CD14-positive monocyte (primary cell): ENCODE measurements at regions not wholly inside any gene's neighbourhood (a gene's known extent, or its start where the extent isn't known, plus 50 kb on each side); places are given as distances from the start of the nearest gene placed in this dataset.

ENCODE experiments used
- DNase-seq, 3 donors: peaks; one replicate each; pipeline ENCODE4 v3.0.0-alpha.2; 2011 to 2022
- H2AFZ ChIP-seq: 2 replicates; pipeline ENCODE4 v1.6.0; 2012; ENCODE audit warnings: mild to moderate bottlenecking, low read depth, low read length, inconsistent platforms; ENCODE audit not compliant: insufficient read depth, poor library complexity, severe bottlenecking
- H3K27ac ChIP-seq, 2 donors: 1 replicate in 1 of 2; 2 replicates in 1 of 2; pipeline ENCODE4 v1.5.1; 2012 to 2013; ENCODE audit warnings: low read length in 2 of 2, control low read depth in 1 of 2, inconsistent platforms in 1 of 2, low read depth in 1 of 2, mild to moderate bottlenecking in 1 of 2
- H3K27me3 ChIP-seq, 2 donors: one replicate each; pipeline versions ENCODE4 v1.6.0 to v1.6.1; 2011 to 2013; ENCODE audit warnings: low read length in 2 of 2; ENCODE audit not compliant: control insufficient read depth in 2 of 2, insufficient read depth in 2 of 2
- H3K36me3 ChIP-seq, 2 donors: replicated peaks in 1 of 2; 1 replicate in 1 of 2; 2 replicates in 1 of 2; pipeline versions ENCODE4 v1.5.1 to v1.6.1; 2012 to 2013; ENCODE audit warnings: low read length in 2 of 2, control low read depth in 1 of 2, inconsistent platforms in 1 of 2, mild to moderate bottlenecking in 1 of 2; ENCODE audit not compliant: insufficient read depth in 2 of 2, control insufficient read depth in 1 of 2
- H3K4me1 ChIP-seq, 2 donors: 1 replicate in 1 of 2; 2 replicates in 1 of 2; pipeline versions ENCODE4 v1.5.1 to v1.6.1; 2012 to 2013; ENCODE audit warnings: low read length in 2 of 2, control low read depth in 1 of 2, inconsistent platforms in 1 of 2, mild to moderate bottlenecking in 1 of 2, moderate library complexity in 1 of 2; ENCODE audit not compliant: insufficient read depth in 2 of 2, control insufficient read depth in 1 of 2
- H3K4me2 ChIP-seq: replicated peaks from 2 replicates; pipeline ENCODE3; 2012; ENCODE audit warnings: low read length, moderate library complexity, mild to moderate bottlenecking; ENCODE audit not compliant: poor library complexity, severe bottlenecking; ENCODE audit errors: extremely low read depth
- H3K4me3 ChIP-seq, 3 experiments: fragments of 200-600 bp in 1 of 3; sonication (generic) in 1 of 3; replicated peaks in 1 of 3; 1 replicate in 2 of 3; 2 replicates in 1 of 3; pipeline ENCODE4 v1.5.1; 2011 to 2013; ENCODE audit warnings: low read length in 3 of 3, mild to moderate bottlenecking in 3 of 3, control low read depth in 2 of 3, low read depth in 2 of 3, inconsistent platforms in 1 of 3, moderate library complexity in 1 of 3
- H3K79me2 ChIP-seq: 2 replicates; pipeline ENCODE4 v1.6.0; 2012; ENCODE audit warnings: mild to moderate bottlenecking, control low read depth, inconsistent platforms, low read length, moderate library complexity; ENCODE audit not compliant: insufficient read depth
- H3K9ac ChIP-seq: 2 replicates; pipeline ENCODE4 v1.6.0; 2017; ENCODE audit warnings: low read length, mild to moderate bottlenecking; ENCODE audit not compliant: insufficient read depth, poor library complexity, severe bottlenecking
- H3K9me3 ChIP-seq, 2 donors: replicated peaks in 1 of 2; 1 replicate in 1 of 2; 2 replicates in 1 of 2; pipeline versions ENCODE4 v1.5.1 to v1.6.1; 2012 to 2013; ENCODE audit warnings: low read length in 2 of 2, control low read depth in 1 of 2; ENCODE audit not compliant: control insufficient read depth in 1 of 2, insufficient read depth in 1 of 2
- H4K20me1 ChIP-seq: 2 replicates; pipeline ENCODE4 v1.6.0; 2012; ENCODE audit warnings: mild to moderate bottlenecking, low read length, control low read depth, moderate library complexity; ENCODE audit not compliant: insufficient read depth
- H3K27ac Mint-ChIP-seq, 7 donors: one replicate each; pipeline ENCODE4 v1.8.0; 2020; ENCODE audit warnings: mild to moderate bottlenecking in 7 of 7, mixed read lengths in 7 of 7, moderate library complexity in 6 of 7, inconsistent platforms in 2 of 7
- H3K27me3 Mint-ChIP-seq, 3 donors: one replicate each; pipeline ENCODE4 v1.8.0; 2021 to 2022; ENCODE audit warnings: low read depth in 3 of 3, mild to moderate bottlenecking in 3 of 3, mixed read lengths in 3 of 3, moderate library complexity in 3 of 3, inconsistent platforms in 1 of 3
- H3K36me3 Mint-ChIP-seq, 2 donors: one replicate each; pipeline ENCODE4 v1.8.0; 2020; ENCODE audit warnings: mixed read lengths in 2 of 2, inconsistent platforms in 1 of 2, mild to moderate bottlenecking in 1 of 2
- H3K4me1 Mint-ChIP-seq: one replicate; pipeline ENCODE4 v1.8.0; 2020; ENCODE audit warnings: mild to moderate bottlenecking, mixed read lengths
- H3K4me3 Mint-ChIP-seq, 2 donors: one replicate each; pipeline ENCODE4 v1.8.0; 2020; ENCODE audit warnings: mild to moderate bottlenecking in 2 of 2, mixed read lengths in 2 of 2, moderate library complexity in 1 of 2
- H3K9me3 Mint-ChIP-seq, 7 donors: one replicate each; pipeline ENCODE4 v1.8.0; 2020 to 2022; ENCODE audit warnings: mixed read lengths in 7 of 7, mild to moderate bottlenecking in 6 of 7, moderate library complexity in 6 of 7, inconsistent platforms in 2 of 7
- CTCF ChIP-seq: fragments of 200-600 bp; IDR thresholded peaks from one replicate; pipeline ENCODE4 v1.8.0; 2022; ENCODE audit warnings: antibody characterized with exemption, mild to moderate bottlenecking
- WGBS: methylation state at CpG from one replicate; pipeline ENCODE4 v1.1.5; 2013; ENCODE audit warnings: missing lambda C conversion rate; ENCODE audit not compliant: insufficient coverage; 5-methylcytosine and 5-hydroxymethylcytosine counted together
- intact Hi-C, 2 donors: fragments of 100-400 bp; cut with micrococcal nuclease; formaldehyde crosslinking; loops; one replicate each; pipeline versions ENCODE4 v1.15.0 to v1.15.1; 2023

GRCh38 chr3:157836022-157836421 is 270.2 kb downstream of the SHOX2 start:
- 97% methylated on average over 6 of the region's 7 CpGs for WGBS
- DNase-seq = no peak
- Histone ChIP-seq H2AFZ (no peak overlapping the region), H3K79me2 (no peaks in the 10 kb centered on the region), H3K36me3 (no peaks in the 10 kb centered on the region), H4K20me1 (no peaks in the 10 kb centered on the region), H3K4me2 (no peak overlapping the region), H3K9me3 (no peaks in the 10 kb centered on the region), H3K4me3 (no peak overlapping the region), H3K27me3 (no peaks in the 10 kb centered on the region), H3K9ac (no peak overlapping the region), H3K4me1 (no peaks in the 10 kb centered on the region), H3K27ac (no peak overlapping the region)
- intact Hi-C loops = no loop called here
- H3K27ac Mint-ChIP-seq = no peak overlapping the region
- no peaks in the 10 kb centered on the region for H3K36me3 Mint-ChIP-seq
- H3K4me3 Mint-ChIP-seq = no peak overlapping the region
- H3K4me1 Mint-ChIP-seq = no peaks in the 10 kb centered on the region
- H3K27me3 Mint-ChIP-seq = peaks cover 1 to 3% (median 3%) of the 10 kb centered on the region in 3 donors
- H3K9me3 Mint-ChIP-seq = peaks cover 0 to 9% (median 3%) of the 10 kb centered on the region in 7 donors
- TF ChIP-seq CTCF = no peak

- Histone ChIP-seq H2AFZ (no peak overlapping the region), H3K4me1 (no peaks in the 10 kb centered on the region), H3K9ac (no peak overlapping the region), H4K20me1 (no peaks in the 10 kb centered on the region), H3K4me3 (no peak overlapping the region), H3K27me3 (no peaks in the 10 kb centered on the region), H3K36me3 (no peaks in the 10 kb centered on the region), H3K9me3 (peaks cover 0 to 8% of the 10 kb centered on the region in 2 donors), H3K4me2 (no peak overlapping the region), H3K79me2 (no peaks in the 10 kb centered on the region), H3K27ac (no peak overlapping the region)
- Mint-ChIP-seq H3K36me3 (no peaks in the 10 kb centered on the region), H3K27ac (no peak overlapping the region), H3K27me3 (peaks cover 0 to 3% (median 3%) of the 10 kb centered on the region in 3 donors), H3K9me3 (peaks cover 2 to 10% (median 7%) of the 10 kb centered on the region in 7 donors), H3K4me1 (no peaks in the 10 kb centered on the region), H3K4me3 (no peak overlapping the region)
- WGBS = 100% methylated on average over 1 of the region's 3 CpGs
- intact Hi-C loops = no loop called here
- DNase-seq = no peak
- TF ChIP-seq CTCF = no peak
Observed at GRCh38 chr3:157832588-157832987, 273.6 kb downstream of the SHOX2 start.
